Left ventricle myocardium inferior (tissue), 1 donor: ENCODE measurements at regions not wholly inside any gene's neighbourhood (a gene's known extent, or its start where the extent isn't known, plus 50 kb on each side); places are given as distances from the start of the nearest gene placed in this dataset.

Source experiments
- DNase-seq: peaks from one replicate; pipeline ENCODE4 v3.0.0-alpha.2; 2020
- H3K27ac ChIP-seq: fragments of 200-600 bp; replicated peaks from 2 replicates; pipeline ENCODE4 v1.8.0; 2021
- H3K27me3 ChIP-seq: fragments of 200-600 bp; 2 replicates; pipeline ENCODE4 v1.8.0; 2021; ENCODE audit warnings: low read depth
- H3K36me3 ChIP-seq: fragments of 200-600 bp; 2 replicates; pipeline ENCODE4 v1.8.0; 2021
- H3K4me1 ChIP-seq: fragments of 200-600 bp; 2 replicates; pipeline ENCODE4 v1.8.0; 2021
- H3K4me3 ChIP-seq: fragments of 200-600 bp; 2 replicates; pipeline ENCODE4 v1.8.0; 2021; ENCODE audit warnings: mild to moderate bottlenecking, moderate library complexity
- H3K9me3 ChIP-seq: fragments of 200-600 bp; replicated peaks from 2 replicates; pipeline ENCODE4 v1.8.0; 2021
- CTCF ChIP-seq: fragments of 200-600 bp; IDR thresholded peaks from 2 replicates; pipeline ENCODE4 v1.8.0; 2021; ENCODE audit warnings: antibody characterized with exemption, mild to moderate bottlenecking, borderline replicate concordance
- intact Hi-C: fragments of 100-400 bp; cut with micrococcal nuclease; formaldehyde crosslinking; loops from one replicate; pipeline ENCODE4 v1.11.0; 2022
- donor health status: DM: no; HTN: yes; CAD: no; lungs with severe emphysema.

DNA sequence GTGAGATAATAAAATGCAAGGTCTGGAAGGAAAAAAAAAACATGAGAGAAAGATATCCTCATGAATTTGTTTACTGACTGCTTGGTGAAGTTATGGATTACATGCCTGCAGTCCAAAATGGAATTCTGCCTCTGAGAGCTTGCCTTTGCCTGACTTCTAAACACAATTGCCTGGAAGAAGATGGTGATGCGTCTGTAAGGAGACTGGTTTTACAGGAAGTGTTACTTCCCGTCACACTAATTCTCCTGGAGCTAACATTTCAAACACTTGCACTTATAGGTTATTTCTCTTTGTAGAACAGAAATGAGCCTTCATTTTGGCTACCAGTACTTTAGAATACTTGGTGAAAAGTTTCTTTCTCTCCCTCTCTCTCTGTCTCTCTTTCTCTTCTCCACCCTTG, 884.3 kb downstream of the TSN start:
- H3K36me3 ChIP-seq = no peaks in the 10 kb centered on the region
- no peak for DNase-seq
- H3K27me3 ChIP-seq = no peaks in the 10 kb centered on the region
- H3K27ac ChIP-seq = no peak overlapping the region
- TF ChIP-seq CTCF = no peak
- peaks cover 10% of the 10 kb centered on the region for H3K9me3 ChIP-seq
- H3K4me1 ChIP-seq = no peaks in the 10 kb centered on the region
- intact Hi-C loops = no loop called here
- H3K4me3 ChIP-seq = no peak overlapping the region

DNA sequence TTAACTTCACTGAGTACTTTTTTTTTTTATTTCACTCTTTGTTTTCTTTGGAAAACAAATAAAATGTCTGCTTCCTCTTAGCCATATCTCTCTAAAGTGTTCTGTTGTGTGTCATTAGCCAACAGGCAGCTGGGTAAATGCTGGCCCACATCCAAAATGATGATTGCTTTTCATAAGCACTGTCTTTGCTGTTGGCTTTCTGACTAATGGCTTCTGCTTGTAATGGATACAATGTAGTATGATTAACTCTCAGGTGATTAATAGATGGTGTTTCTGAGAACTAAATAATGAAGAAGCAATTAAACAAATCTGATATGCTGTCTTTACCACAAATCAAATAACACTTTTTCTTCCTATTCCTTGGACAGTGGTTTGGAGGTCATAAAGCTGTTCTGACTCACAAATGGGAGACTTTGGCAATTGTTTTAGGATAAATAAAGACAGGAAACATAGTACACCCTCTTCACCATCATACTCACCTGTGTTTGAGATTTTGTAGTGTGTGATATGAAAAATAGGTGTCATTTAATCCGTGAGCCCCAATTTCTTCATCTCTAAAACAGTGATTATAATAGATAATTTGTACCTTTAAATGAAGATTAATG, 888.4 kb downstream of the TSN start:
- no peaks in the 10 kb centered on the region for H3K27me3 ChIP-seq

DNA sequence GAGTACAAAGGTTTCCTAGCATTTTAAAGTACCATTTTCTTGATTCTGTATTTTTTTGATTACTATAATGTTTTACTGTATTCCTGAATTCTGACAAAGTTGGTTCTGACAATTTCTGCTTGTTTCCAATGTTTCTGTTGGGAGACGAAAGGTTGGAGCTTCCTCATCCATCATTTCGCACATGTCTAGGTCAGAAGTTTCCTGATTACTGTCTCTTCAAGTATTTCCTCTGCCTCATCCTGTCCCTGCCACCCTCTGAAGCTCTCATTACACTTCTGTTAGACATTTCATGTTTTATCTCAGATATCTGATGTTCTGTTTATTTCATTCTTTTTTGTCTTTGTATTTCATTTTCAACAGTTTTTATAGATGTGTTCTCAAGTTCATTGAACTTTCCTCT, 895.8 kb downstream of the TSN start:
- H3K4me3 ChIP-seq = no peak overlapping the region
- no peak overlapping the region for H3K27ac ChIP-seq
- no peaks in the 10 kb centered on the region for H3K4me1 ChIP-seq
- TF ChIP-seq CTCF = no peak
- H3K36me3 ChIP-seq = no peaks in the 10 kb centered on the region
- no peaks in the 10 kb centered on the region for H3K27me3 ChIP-seq
- intact Hi-C loops = no loop called here
- no peaks in the 10 kb centered on the region for H3K9me3 ChIP-seq
- no peak for DNase-seq

More for the DNA sequence above, 888.4 kb downstream of the TSN start:
- Histone ChIP-seq H3K4me1 (no peaks in the 10 kb centered on the region), H3K9me3 (peaks cover 10% of the 10 kb centered on the region), H3K27ac (no peak overlapping the region), H3K4me3 (no peak overlapping the region), H3K36me3 (no peaks in the 10 kb centered on the region)
- intact Hi-C loops = no loop called here
- DNase-seq = no peak
- no peak for TF ChIP-seq CTCF

GRCh38 chr2:122651780-122652179, 896.3 kb downstream of the TSN start:
- H3K27ac ChIP-seq = no peak overlapping the region
- no peak for TF ChIP-seq CTCF
- no peak for DNase-seq
- intact Hi-C loops = no loop called here
- H3K9me3 ChIP-seq = no peaks in the 10 kb centered on the region
- no peaks in the 10 kb centered on the region for H3K4me1 ChIP-seq
- H3K4me3 ChIP-seq = no peak overlapping the region
- H3K27me3 ChIP-seq = no peaks in the 10 kb centered on the region
- no peaks in the 10 kb centered on the region for H3K36me3 ChIP-seq

DNA sequence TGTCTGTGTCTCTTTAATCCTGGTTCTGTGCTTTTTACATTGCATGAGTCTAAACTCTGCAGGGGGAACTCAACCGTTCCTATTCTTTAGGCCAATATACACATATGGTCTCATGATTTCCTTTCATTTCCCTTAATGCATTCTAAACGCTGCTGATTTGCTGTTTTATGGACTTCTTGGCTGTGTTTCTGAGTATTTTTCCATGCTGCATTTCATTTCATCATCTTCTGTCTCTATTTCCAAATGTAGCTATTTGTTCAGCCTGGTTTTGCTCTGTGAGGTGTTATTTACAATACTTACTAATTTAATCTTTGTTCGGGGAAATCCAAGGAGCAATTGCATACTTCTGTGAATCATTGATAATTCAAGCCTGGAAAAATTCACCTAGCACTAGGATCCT, 897.2 kb downstream of the TSN start:
- Histone ChIP-seq H3K4me1 (no peaks in the 10 kb centered on the region), H3K27ac (no peak overlapping the region), H3K4me3 (no peak overlapping the region), H3K27me3 (no peaks in the 10 kb centered on the region), H3K9me3 (no peaks in the 10 kb centered on the region), H3K36me3 (no peaks in the 10 kb centered on the region)
- intact Hi-C loops = no loop called here
- TF ChIP-seq CTCF = no peak
- DNase-seq = no peak

DNA sequence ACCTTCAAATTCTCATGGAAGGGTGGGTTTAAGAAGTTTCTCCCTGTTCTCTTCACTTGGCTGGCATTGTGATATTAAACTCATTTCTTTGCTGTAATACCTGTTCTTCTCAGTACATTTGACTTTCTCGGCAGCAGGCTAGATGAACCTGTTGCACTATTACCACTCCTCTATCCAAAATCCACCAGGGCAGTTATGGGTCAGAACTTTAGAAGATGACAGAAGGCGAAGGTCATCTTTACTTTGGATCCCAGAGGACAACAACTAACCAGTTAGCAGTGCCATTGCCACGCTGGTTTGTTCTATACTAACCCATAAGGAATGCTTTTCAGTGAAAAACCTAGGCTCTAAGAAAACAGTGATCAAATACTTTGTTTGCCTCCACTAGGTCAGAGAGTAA, 901.0 kb downstream of the TSN start:
- DNase-seq = no peak
- no peaks in the 10 kb centered on the region for H3K36me3 ChIP-seq
- no peak overlapping the region for H3K27ac ChIP-seq
- no peak overlapping the region for H3K4me3 ChIP-seq
- H3K27me3 ChIP-seq = peaks cover 13% of the 10 kb centered on the region
- no peak for TF ChIP-seq CTCF
- no peaks in the 10 kb centered on the region for H3K9me3 ChIP-seq
- no peaks in the 10 kb centered on the region for H3K4me1 ChIP-seq
- intact Hi-C loops = no loop called here
